HG02840 (cell line): ENCODE measurements at regions not wholly inside any gene's neighbourhood (a gene's known extent, or its start where the extent isn't known, plus 50 kb on each side); places are given as distances from the start of the nearest gene placed in this dataset.
"Not testable (repeated sequence)": the region's sequence is repeated elsewhere in the genome, so short reads cannot be mapped to it uniquely, and the experiment has no call there.

Experiments used
- ATAC-seq: cut with Tn5 transposase; IDR thresholded peaks from one replicate; pipeline ENCODE4 v1.9.1; 2021; ENCODE audit warnings: mild to moderate bottlenecking, moderate library complexity, moderate number of reproducible peaks; ENCODE audit not compliant: unreplicated experiment, low FRiP score

GRCh38 chr11:11220786-11221185 is 132.3 kb downstream of the CSNK2A3 start:
- ATAC-seq = no peak

GRCh38 chr11:11218629-11218986 is 134.4 kb downstream of the CSNK2A3 start:
- no peak for ATAC-seq

- no peak for ATAC-seq
Observed at GRCh38 chr11:11217929-11218628, 135.0 kb downstream of the CSNK2A3 start.

GRCh38 chr11:11217289-11217928 is 135.6 kb downstream of the CSNK2A3 start:
- no peak for ATAC-seq

GRCh38 chr11:11215944-11216343 is 137.1 kb downstream of the CSNK2A3 start:
- no peak for ATAC-seq

GRCh38 chr11:11215058-11215815 is 137.8 kb downstream of the CSNK2A3 start:
- no peak for ATAC-seq

GRCh38 chr11:11213117-11213516 is 139.9 kb downstream of the CSNK2A3 start:
- no peak for ATAC-seq

GRCh38 chr11:11211888-11212287 is 141.2 kb downstream of the CSNK2A3 start:
- ATAC-seq = no peak

GRCh38 chr11:11211186-11211585 is 141.9 kb downstream of the CSNK2A3 start:
- ATAC-seq = no peak

GRCh38 chr11:11210446-11210845 is 142.6 kb downstream of the CSNK2A3 start:
- no peak for ATAC-seq

- no peak for ATAC-seq
Observed at GRCh38 chr11:11209967-11210366, 143.1 kb downstream of the CSNK2A3 start.

- no peak for ATAC-seq
Observed at GRCh38 chr11:11208994-11209393, 144.1 kb downstream of the CSNK2A3 start.

GRCh38 chr11:11207428-11207827 is 145.6 kb downstream of the CSNK2A3 start:
- no peak for ATAC-seq

GRCh38 chr11:11206484-11206883 is 146.6 kb downstream of the CSNK2A3 start:
- ATAC-seq = no peak

GRCh38 chr11:11202885-11203284 is 150.2 kb downstream of the CSNK2A3 start:
- ATAC-seq = no peak

GRCh38 chr11:11201302-11201701 is 151.7 kb downstream of the CSNK2A3 start:
- not testable (repeated sequence) for ATAC-seq

GRCh38 chr11:11192541-11192940 is 160.5 kb downstream of the CSNK2A3 start:
- ATAC-seq = no peak

GRCh38 chr11:11189506-11189905 is 163.5 kb downstream of the CSNK2A3 start:
- no peak for ATAC-seq

- no peak for ATAC-seq
Observed at GRCh38 chr11:11186249-11186648, 166.8 kb downstream of the CSNK2A3 start.

GRCh38 chr11:11182261-11182660 is 170.8 kb downstream of the CSNK2A3 start:
- no peak for ATAC-seq
